GM12865 (cell line): ENCODE measurements at regions not wholly inside any gene's neighbourhood (a gene's known extent, or its start where the extent isn't known, plus 50 kb on each side); places are given as distances from the start of the nearest gene placed in this dataset.

Source experiments
- DNase-seq: peaks from one replicate; pipeline ENCODE4 v3.0.0; 2010; ENCODE audit warnings: low read depth
- H3K4me3 ChIP-seq: 2 replicates; pipeline ENCODE4 v1.5.1; 2011; ENCODE audit warnings: mild to moderate bottlenecking, low read depth, low read length, control low read depth
- CTCF ChIP-seq: IDR thresholded peaks from 2 replicates; pipeline ENCODE4 v1.5.1; 2011; ENCODE audit warnings: low read length, control low read depth, low read depth, inconsistent platforms; ENCODE audit not compliant: insufficient read depth; ENCODE audit errors: missing control alignments

DNA sequence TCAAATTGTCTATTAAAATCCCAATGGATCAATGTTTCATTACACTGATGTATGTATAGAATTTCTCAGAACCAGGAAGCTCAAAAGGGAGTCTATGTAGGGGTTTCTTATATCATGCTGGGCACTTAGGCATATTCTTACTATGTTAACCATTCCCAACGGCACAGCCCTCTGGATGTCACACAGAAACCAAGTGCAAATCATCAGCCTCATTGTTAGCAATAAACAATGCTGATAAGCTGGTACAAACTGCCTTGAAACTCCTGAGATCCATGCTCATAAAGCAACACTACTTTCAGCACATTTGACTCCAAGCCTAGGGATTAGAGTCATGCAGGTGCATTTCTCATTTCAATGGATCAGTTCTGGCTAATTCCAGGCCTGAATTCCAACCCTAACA lies 730.2 kb upstream of the SLC39A10 start:
- TF ChIP-seq CTCF: no peak
- DNase-seq: no peak
- H3K4me3 ChIP-seq: no peak overlapping the region

DNA sequence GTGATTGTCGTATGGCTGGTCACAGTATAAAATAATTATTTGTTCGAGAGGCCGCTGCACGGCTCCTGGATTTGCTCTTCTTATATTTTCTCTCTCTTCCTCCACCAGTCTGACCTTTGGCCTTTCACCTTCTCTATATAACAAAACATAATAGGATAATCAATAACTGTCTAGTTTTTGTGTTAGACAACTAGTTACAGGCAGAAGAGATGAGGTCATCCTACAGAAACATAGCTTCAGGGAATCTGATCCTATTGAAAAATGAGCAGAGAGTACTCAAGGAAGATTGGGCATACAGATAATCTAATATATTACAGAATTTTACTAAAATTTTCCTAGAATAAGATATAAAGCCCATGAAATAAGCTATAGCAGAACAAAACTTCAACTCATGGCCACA lies 731.3 kb upstream of the SLC39A10 start:
- TF ChIP-seq CTCF: no peak
- H3K4me3 ChIP-seq: no peak overlapping the region
- no peak for DNase-seq

DNA sequence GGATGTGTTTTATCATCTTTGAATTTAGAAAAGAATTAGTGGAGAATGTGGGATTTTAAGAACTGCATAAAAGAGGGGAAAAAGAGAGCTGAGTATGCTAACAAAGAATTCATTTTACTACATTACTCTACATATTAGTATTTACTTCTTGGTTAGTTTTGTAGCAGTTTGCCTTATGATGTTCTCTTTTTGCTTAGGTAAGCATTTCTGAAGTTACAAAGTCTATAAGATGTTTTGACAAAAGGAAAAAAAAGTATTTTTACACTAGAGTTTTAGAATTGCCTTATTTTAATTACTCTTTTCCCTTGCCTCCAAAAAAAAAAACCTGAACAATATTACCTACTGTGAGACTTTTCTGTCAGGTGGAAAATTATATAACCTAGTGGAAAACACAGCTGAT lies 739.5 kb upstream of the SLC39A10 start:
- no peak for DNase-seq
- H3K4me3 ChIP-seq: no peak overlapping the region
- TF ChIP-seq CTCF: no peak

- no peak for TF ChIP-seq CTCF
- H3K4me3 ChIP-seq: no peak overlapping the region
- no peak for DNase-seq
These were observed 741.5 kb upstream of the SLC39A10 start for GRCh38 chr2:194915485-194915884.

GRCh38 chr2:194907569-194907968 lies 749.5 kb upstream of the SLC39A10 start:
- no peak for DNase-seq
- TF ChIP-seq CTCF: no peak
- H3K4me3 ChIP-seq: no peak overlapping the region

DNA sequence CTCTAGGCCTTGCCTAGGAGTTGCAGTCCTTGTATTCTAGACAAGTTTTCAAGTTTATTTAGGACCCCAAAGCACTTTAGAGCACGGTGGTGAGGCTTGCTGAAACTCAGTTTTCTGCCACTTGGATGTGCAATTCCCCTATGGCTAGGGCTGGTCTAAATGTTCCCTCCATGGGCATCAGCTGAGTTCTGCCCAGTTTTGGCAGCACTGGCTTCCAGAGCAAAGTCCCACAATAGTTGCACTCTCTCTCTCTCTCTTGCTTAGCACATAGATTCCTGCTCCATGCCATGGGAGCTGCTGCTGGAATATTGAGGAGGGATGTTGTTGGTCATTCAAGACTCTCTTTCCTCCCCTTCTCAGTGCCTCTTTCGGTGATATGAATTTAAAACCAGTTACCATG lies 760.2 kb upstream of the SLC39A10 start:
- no peak overlapping the region for H3K4me3 ChIP-seq
- DNase-seq: no peak
- TF ChIP-seq CTCF: no peak

GRCh38 chr2:194883711-194884110 lies 773.3 kb upstream of the SLC39A10 start:
- H3K4me3 ChIP-seq: no peak overlapping the region
- no peak for DNase-seq
- TF ChIP-seq CTCF: no peak
